Heart left ventricle (tissue), 13 donors: ENCODE measurements at regions not wholly inside any gene's neighbourhood (a gene's known extent, or its start where the extent isn't known, plus 50 kb on each side); places are given as distances from the start of the nearest gene placed in this dataset.

ENCODE experiments used
- CTCF ChIP-seq, 12 donors: fragments of 200-600 bp; sonication (generic) in 4 of 12; IDR thresholded peaks; one replicate each; pipeline versions ENCODE4 v1.5.0 to v1.8.0; 2018 to 2022; ENCODE audit warnings: antibody characterized with exemption in 12 of 12, mild to moderate bottlenecking in 5 of 12
- POLR2A ChIP-seq, 2 donors: fragments of 450-650 bp; IDR thresholded peaks; one replicate each; pipeline ENCODE4 v1.6.1; 2017; ENCODE audit warnings: antibody characterized with exemption in 2 of 2, mild to moderate bottlenecking in 2 of 2, moderate library complexity in 2 of 2
- donor health status: ischemic (EF 13 %, LVEDD 7.1; RV severe dilation, severe dysfunction).
- donor health status: DM: no; HTN: yes; CAD: no.
- donor health status: DM: no; HTN: no; CAD: no.
- donor health status: ischemic (EF 25% LVEDD 6.9; RV normal size, moderate dysfunction).
- donor health status: ischemic (EF 25% LVEDD 5.7; RV mildly dilated, moderate dysfunction).
- donor health status: ischemic (EF 35%, LVEDD 5.7; RV mildly dilated, moderate dysfunction).
- donor health status: nonischemic (EF 11% LVEDD 7.7; RV severe dilation, severe dysfunction).
- donor health status: DM: yes; HTN: yes; CAD: no.
- donor health status: PGD.
- donor health status: ischemic (EF 29% LVEDD 5.4; RV normal size, mild dysfunction).
- donor health status: nonischemic (EF 23%, LVEDD 6.1; RV moderate dilation, normal function).

DNA sequence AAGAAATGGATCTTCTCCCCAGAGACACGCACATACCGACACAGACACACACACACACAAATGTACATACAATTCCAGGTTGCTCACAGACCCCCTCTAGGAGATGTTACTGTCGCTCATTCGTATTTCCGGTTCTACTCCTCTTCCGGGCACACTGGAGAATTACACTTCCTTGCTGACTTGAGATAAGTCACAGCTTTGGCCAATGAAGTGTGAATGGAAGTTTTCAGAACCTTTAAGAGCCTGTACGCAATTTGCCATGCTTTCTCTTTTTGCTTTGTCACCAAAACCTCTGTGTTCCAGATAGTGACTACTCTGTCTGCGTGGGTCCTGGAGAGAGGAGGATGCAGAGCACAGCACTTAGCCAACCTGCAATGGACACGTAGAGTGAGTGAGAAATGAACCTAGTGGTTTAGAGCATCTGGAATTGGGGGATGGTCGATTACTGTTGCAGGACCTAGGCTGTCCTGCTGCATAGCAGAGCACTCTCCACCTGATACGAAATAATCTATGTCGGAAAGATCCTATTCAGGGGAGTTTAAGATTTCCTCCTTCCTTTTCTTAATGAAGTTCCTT lies 239.5 kb upstream of the TET2 start:
- TF ChIP-seq POLR2A (IDR thresholded peaks at IDR 0.05) (no peak), CTCF (IDR thresholded peaks at IDR 0.05) (no peak)
